NCI-H1105 (cell line): ENCODE measurements at regions not wholly inside any gene's neighbourhood (a gene's known extent, or its start where the extent isn't known, plus 50 kb on each side); places are given as distances from the start of the nearest gene placed in this dataset.

Experiments
- DNase-seq: peaks from one replicate; lab custom pipeline; 2025; lab: John Stamatoyannopoulos, UW

DNA sequence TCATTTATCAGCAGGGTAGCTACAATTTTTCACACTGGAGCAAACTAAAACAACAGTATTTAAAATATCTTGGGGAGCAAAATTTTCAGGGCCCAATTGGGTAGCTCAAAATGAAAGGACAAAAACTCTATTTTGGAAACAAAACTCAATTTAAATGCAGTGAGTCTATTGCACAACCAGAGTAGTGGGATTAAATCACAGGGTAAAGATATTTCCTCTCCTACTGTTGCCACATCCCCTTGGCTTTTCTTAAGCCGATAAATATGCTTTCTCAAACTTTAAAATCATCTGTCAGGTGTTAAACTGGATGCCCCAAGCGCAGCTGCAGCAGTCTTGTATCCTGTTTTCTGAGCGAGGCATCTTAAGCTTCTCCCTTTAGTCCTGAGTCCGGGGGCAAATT is 1474.3 kb upstream of the CDH9 start:
- no peak for DNase-seq

DNA sequence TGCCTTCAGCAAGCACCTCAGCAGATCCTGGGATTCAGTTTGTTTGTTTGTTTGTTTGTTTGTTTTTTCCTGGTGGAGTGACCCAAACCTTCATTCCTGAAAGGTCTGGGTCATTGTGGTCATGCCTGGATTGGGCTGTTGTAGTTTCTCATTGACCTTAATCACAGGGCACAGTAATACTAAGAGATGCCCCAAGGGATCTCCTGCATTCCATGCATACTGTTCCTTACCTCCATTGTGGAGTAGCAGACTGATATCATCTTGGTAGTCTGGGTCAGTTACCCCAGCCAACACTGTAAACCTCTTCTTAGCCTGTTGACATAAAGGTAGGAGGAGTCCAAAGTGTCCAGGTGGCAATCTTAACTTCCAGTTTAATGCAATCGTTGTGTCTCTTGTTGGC is 1466.7 kb upstream of the CDH9 start:
- no peak for DNase-seq

DNA sequence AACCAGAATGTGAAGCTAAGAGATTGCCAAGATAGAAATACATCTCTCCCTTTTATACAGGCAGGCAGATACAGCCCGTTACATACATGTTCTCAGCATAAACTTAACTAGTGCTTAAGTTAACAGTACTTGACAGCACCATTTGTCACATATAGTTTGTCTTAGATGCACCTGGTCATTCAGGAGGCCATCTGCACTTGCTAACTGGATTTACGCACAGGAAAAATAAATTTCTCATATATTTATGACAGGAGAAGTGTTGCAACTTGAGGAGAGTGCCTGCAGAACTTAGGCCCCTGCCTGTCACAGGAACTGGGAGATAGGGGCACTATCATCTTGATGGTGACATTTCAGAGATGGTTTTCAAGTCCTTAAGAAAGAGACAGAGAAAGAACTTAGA is 1462.1 kb upstream of the CDH9 start:
- DNase-seq: no peak

DNA sequence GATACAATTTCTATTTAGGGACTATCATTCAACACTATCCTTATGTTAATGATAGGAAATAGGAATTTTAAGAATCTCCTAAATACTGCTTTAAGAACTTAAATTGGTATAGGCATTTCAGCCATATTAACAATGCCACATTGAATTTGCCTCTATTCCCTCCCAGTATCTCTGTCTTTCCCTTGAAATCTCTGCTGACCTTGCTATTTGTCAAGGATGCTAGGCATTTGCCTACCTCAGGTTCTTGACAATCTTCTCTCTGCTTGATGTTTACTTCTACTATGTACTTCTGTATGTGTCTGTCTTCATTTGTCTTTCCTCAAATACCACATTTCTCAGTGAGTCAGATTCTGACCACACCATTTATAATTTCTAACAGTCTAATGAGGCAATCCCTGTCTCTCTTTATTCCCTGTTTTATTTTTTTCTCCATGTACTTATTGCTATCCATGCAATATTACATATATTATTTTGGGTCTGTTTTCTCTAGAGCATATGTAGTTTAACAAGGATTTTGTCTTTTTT is 1461.4 kb upstream of the CDH9 start:
- no peak for DNase-seq

DNA sequence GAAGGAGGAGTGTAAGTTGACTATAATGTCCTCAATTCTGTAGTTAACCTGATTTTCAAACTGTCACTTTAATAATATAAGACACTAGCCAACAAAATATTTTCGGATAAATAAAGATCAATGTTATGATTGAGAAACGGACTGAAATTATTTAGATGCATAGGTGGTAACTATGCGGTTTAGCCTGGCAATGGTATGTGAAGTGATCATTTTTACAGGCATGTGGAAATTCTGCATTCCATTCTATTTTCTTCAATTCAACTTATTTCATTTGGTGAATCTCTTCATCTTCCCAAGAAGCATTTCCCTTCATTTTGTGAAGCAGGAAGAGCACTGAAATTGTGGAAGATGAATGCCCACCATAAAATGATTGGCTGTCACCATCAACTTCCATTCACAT is 1457.5 kb upstream of the CDH9 start:
- DNase-seq: no peak

DNA sequence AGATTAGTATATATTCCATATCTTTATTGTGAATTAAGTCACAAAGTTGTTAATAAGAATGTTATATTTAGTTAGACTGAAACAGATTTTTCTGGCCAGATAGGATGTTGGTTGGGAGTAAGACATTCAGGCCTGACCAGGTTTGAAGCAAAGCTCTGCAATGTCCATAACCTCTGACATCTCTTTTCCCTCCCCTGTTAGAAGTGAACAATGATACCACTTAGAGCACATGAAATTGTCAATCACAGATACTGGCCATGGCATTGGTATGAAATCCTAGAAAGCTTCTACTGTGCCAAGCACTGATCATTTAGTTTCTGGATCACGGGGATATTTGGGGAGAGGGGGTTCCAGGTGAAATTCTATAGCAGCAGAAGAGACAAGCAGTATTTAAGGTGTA is 1455.1 kb upstream of the CDH9 start:
- DNase-seq: no peak

DNA sequence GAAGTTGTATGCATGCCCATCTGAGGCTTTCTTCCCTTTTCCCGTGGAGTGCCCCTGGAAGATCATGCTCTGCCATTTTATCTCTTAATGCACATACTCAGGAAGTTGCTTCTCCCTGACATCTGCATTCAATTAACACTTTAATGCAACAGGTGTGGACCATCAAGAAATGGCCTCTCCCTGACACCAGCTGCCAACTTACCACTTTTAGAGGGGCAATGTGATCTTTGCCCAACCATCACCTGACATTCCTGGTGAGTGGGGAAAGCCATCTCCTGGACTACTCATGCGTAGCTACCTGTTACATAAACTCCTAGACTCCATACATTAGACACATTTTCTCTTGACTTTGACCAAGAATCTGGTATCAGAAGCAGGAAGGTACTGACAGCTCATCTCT is 1450.4 kb upstream of the CDH9 start:
- DNase-seq: no peak

DNA sequence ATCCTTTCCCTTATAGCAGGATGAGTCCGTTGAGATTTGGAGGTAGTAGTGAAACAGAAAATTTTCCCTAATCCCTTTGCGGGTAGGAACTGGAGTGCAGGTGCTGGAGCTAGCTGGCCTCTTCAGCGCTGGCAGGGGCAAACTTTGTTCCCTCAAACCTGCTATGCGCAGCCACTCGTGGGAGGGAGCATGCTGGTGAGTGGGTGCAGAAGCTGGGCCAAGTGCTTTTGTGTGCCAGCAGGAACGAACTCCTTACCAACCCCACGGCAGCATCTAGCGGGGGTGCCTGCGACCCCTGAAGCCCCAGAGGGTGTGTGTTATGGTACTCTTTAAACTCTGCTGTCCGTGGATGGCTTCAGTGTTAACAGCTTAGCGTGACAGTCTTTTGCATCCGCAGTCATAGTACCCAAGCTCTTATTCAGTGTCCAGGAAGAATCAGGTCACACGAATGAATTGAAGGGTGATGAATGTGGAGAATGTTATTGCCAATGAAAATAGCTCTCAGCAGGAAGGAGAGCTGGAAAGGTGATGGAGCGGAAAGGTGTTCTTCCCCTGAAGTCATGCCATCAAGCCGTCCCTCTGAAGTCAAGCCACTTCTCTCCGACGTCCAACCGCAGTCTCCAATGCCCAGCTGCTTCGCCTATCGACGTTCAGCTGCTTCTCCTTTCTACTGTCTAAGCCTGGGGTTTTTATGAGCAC is 1445.1 kb upstream of the CDH9 start:
- DNase-seq: no peak

DNA sequence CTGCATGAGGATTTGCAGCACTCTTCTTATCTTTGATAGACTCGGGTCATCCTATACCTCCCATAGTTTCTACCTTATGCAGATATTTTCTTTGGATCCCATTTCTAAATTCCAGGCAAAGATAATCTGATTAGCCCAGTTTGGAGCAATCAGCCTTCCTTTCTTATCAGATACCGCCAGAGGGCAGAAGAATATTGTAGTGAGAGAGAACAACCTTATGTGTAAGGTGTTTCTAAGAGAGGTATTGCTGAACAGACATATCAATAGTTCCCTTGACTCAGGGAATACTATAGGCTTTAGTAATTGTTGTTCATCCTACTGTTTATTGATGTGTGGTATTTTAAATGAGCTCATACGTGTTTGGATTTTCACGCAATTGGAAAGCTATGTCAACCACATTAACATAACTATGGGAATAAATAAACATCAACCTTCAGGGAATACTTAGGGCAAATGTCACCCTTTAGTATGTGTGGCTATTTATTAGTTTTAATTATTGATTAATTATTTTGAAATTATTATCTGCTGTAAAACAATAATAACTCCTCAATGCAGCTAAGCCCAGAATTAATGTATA is 1435.2 kb upstream of the CDH9 start:
- DNase-seq: no peak

DNA sequence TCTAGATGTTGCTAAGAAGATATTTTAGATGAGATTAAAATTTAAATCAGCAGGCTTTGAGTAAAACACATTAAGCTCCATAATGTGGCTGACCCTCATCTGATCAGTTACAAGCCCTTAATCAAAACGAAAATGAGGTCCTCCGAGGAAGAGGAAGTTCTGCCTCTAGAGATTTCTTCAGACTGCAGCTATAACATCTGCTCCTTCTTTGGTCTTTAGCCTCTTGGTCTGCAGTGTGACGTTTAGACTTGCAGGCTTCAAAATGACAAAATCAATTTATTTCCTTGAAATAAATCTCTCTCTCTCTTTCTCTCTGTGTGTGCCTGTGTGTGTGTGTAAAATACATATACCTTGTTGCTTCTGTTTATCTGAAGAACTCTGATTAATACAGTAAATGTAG is 1429.8 kb upstream of the CDH9 start:
- no peak for DNase-seq

DNA sequence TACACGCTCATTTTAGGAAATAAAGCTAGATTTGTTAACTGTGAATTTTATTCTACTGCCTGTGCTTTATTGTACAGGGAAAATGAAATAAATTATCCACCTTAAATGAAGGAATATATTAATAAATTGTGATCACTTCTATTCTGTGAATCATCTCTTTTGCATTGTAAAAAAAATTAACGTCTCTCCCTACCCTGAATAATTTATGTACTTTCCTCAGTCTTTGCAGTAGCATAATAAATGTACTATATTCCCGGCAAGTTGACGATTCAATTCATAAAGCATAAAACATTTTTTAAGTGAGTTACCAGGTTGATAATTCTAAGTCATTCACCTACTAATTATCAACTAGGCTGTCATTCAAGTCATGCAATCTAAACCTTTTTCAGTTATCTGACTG is 1425.3 kb upstream of the CDH9 start:
- DNase-seq: no peak

DNA sequence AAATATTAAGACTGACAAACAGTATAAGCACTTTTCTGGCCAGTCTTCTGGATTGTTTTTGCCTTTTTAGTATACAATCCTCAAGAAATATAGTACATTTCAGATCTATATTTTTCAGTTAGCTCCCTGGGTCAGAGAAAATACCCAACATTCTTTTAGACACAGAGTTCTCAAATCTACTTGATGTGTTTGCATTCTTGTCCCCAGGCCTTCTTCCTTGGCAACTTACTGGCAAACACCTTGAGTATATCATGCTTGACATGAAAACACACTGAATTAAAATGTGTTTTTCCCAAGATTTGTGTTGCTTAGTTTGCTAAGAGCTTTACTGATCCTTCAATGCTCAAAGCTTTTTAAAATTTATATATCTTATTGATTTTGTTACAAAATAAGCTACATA is 1413.1 kb upstream of the CDH9 start:
- DNase-seq: no peak

DNA sequence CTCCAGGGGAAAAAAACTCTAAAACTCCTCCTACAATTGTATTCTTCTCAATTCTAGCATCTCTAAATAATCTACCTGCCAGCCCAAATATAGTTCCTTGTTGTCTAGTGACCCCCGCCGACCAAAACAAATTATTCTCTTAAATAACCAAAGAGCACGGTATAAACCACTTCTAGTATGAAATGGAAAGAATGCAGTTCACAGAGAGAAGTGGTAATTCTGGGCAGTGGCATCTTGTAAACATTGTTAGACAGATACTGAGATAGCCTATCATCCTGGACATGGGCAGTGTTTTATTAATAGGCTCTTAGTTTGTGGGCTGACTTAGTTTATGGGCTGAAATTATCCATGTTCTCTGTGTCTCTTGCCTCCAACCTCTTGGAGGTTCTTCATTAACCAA is 1412.6 kb upstream of the CDH9 start:
- DNase-seq: no peak

DNA sequence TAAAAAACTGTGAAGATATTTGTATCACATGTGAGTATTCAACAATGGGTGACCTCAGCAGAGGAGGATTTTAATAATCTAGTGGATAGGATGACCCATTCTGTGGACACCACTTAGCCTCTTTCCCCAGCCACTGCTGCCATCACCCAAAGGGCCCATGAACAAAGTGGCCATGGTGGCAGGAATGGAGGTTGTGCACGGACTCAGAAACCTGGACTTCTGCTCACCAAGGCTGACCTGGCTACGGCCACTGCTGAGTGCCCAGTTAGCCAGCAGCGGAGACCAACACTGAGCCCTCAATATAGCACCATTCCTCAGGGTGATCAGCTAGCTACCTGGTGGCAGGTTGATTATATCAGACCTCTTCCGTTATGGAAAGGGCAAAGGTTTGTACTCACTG is 1410.4 kb upstream of the CDH9 start:
- no peak for DNase-seq

DNA sequence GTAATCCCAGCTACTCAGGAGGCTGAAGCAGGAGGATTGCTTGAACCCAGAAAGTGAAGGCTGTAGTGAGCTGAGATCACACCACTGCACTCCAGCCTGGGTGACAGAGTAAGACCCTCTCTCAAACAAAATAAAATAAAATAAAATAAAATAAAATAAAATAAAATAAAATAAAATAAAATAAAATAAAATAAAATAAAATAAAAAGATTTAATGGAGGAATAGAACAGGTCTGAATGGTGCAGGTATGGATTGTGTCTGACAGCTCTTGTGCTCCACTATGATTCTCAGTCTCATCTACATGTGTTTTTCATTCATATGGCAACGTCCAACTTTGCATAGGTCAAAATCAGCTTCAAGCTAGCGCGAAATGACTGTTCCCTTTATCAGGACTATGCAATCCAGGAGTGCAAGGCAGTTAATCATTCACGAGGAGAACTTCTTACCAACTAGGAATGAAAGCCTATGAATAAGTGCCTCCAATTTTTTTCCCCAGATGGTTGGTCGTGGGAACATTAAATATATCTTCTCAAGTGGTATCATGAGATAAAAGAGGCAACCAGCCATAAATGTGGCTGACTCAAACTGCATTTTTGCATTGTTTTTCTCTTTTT is 1392.3 kb upstream of the CDH9 start:
- no peak for DNase-seq

DNA sequence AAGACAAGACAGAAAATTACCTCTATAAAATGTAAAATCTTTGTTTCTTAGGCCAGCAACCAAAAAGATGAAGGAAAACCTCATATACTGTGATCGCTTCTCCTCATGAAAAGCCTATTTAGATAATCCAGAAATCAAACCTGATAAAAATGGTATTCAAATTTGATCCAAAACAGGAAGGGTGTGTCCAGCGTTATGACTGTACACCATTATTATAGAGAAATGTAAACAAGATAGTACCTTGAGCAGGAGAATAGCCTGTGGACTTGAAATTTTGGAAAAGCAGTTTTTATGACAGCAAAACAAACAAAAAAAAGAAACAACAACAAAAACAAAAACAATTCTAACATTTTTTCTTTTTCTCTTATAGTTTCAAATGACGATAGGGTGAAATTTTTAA is 1382.8 kb upstream of the CDH9 start:
- no peak for DNase-seq

DNA sequence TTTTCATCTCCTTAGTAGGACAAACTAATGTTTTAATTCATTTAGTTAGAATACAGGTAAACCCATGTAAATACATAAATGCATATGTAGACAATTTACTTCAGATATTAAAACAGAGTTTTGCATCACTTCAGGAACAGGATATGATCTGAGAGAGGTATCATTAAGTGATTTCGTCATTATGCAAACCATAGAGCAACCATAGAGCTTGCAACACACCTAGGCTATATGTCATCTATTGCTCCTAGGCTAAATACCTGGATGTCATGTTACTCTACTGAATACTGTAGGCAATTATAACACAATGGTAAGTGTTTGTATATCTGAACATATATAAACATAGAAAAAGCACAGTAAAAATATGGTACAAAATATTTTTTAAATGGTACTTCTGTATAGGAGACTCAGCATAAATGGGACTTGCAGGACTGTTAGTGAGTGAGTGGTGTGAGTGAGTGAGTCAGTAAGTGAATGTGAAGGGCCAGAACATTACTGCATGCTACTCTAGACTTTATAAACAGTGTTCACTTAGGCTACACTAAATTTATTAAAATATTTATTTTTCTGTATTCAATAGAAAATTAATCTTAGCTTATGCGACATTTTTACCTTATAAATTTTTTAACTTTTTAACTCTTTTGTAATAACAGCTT is 1377.5 kb upstream of the CDH9 start:
- DNase-seq: no peak

DNA sequence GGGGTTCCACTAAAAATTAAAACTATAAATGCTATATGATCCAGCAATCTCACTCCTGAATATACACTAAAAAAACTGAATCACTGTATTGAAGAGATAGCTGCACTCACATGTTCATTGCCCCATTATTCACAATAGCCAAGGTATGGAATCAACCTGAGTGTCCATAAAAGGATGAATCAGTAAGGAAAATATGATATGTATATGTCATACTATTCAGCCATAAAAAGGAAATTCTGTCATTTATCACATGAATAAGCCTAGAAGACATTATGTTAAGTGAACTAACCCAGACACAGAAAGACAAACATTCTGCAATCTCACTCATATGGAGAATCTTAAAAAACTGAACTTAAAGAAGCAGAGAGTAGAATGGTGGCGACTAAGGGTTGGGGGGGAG is 1376.2 kb upstream of the CDH9 start:
- no peak for DNase-seq

DNA sequence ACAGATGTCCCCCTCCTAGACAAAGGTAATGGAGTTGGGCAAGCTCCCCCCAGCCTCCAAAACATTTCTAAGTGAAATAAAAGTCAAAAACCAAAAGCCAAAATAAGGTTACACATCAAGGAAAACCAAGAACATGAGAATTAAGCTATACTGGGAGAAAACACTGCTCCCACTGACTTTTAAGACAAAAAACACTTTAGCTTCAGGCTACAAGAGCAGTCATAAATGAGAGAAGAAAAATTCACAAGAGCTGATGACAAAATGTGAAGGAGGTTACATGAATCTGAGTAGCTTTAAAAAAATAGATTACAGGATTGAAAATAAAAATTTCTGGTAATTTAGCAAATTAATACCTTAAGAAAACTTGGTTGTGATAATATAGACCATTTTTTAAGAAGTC is 1370.3 kb upstream of the CDH9 start:
- no peak for DNase-seq

DNA sequence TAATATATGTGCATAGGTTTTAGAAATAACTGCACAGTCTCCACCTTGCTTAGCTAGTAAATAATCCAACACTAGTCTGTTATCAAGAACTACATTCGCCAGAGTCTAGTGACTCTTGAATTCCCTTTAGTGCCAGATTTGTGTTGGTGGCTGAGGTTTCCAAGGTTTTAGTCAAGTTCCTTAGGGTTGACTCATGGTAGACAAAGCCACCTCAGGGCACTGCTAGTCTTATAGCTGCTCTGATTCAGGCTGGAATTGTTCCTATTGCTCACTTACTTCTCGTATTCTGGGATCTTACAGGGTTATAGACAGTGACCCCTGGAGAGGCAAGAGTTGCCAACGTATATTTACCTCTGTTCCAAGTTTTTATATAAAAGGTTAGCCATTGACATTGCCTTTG is 1369.8 kb upstream of the CDH9 start:
- DNase-seq: no peak

DNA sequence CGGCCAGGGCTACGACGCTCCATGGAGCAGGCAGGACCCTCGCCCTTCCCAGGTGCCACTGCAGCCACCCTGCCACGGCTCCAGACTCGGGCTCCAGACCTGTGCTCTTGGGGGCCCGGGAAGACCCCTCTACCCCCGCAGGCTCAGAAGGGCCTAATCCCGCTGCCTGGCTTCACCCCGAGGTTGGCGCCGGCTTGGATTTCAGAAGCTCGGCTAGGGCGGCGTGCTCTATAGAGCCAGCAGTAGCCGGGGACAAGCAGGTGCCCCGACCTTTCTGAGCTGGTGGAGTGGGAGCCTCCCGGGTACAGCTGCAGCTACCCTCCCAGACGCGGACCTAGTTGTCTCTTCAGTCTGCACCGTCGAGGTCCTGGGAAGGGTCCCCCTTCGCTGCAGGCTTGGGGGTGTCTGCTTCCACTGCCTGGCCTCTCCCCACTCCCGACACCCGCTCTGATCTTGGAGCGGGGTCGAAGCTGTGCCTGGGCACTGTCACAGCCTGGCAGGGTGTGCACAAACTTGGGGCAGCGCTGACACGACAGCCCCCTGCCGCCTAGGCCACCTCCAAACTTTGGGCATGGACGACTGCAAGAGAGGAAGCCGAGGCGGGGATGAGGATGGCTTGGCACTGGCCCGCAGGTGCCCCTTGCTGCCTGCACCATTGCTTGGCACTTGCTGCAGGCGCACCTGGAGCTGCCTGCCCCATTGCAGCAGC is 1366.1 kb upstream of the CDH9 start:
- no peak for DNase-seq

DNA sequence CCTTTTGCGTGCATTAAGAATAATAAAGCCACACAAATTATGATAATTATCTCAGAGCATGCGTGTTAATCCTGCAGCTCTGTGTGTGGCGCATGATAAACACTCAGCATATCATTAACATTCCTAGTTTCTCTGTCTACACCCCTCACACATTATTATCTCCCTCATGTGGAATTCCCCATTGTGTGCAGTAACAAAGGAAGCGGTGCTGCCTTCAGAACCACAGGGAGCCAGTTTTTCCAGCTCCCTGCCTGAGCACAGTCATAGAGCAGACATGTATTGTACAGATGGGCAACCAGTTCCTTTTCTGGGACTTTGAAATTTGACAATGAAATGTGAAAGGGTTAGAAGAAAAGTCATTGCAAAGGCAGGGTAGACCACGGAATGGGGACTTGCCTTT is 1365.5 kb upstream of the CDH9 start:
- no peak for DNase-seq
